ENCODE measurements at regions not wholly inside any gene's neighbourhood (a gene's known extent, or its start where the extent isn't known, plus 50 kb on each side); places are given as distances from the start of the nearest gene placed in this dataset.
"Not testable (repeated sequence)": the region's sequence is repeated elsewhere in the genome, so short reads cannot be mapped to it uniquely, and the experiment has no call there.

- not testable (repeated sequence) for DNase-seq
These were observed 170.9 kb downstream of the BCL2L11 start for GRCh38 chr2:111291566-111291965.

- not testable (repeated sequence) for DNase-seq
These were observed 171.7 kb downstream of the BCL2L11 start for GRCh38 chr2:111292232-111292968.

GRCh38 chr2:111294699-111295098 is 174.0 kb downstream of the BCL2L11 start:
- DNase-seq = not testable (repeated sequence)

- DNase-seq = not testable (repeated sequence)
These were observed 175.5 kb downstream of the BCL2L11 start for GRCh38 chr2:111296122-111296804.

- not testable (repeated sequence) for DNase-seq
These were observed 176.4 kb downstream of the BCL2L11 start for GRCh38 chr2:111297128-111297527.

- not testable (repeated sequence) for DNase-seq
These were observed 178.2 kb downstream of the BCL2L11 start for GRCh38 chr2:111298927-111299326.

GRCh38 chr2:111299635-111300034 is 178.9 kb downstream of the BCL2L11 start:
- not testable (repeated sequence) for DNase-seq

GRCh38 chr2:111301677-111302076 is 181.0 kb downstream of the BCL2L11 start:
- DNase-seq = not testable (repeated sequence)

- DNase-seq = not testable (repeated sequence)
These were observed 181.9 kb downstream of the BCL2L11 start for GRCh38 chr2:111302397-111303218.

- not testable (repeated sequence) for DNase-seq
These were observed 186.6 kb downstream of the BCL2L11 start for GRCh38 chr2:111307302-111307701.

GRCh38 chr2:111309231-111310075 is 188.7 kb downstream of the BCL2L11 start:
- DNase-seq = not testable (repeated sequence)

- not testable (repeated sequence) for DNase-seq
These were observed 189.7 kb downstream of the BCL2L11 start for GRCh38 chr2:111310395-111310794.

GRCh38 chr2:111311568-111311967 is 190.9 kb downstream of the BCL2L11 start:
- DNase-seq = not testable (repeated sequence)

GRCh38 chr2:111312897-111313607 is 192.3 kb downstream of the BCL2L11 start:
- peak; percentile 86 for DNase-seq

- not testable (repeated sequence) for DNase-seq
These were observed 193.0 kb downstream of the BCL2L11 start for GRCh38 chr2:111313711-111314110.

- peak; percentile 38 for DNase-seq
These were observed 194.6 kb downstream of the BCL2L11 start for GRCh38 chr2:111315188-111315917.

- DNase-seq = not testable (repeated sequence)
These were observed 195.6 kb downstream of the BCL2L11 start for GRCh38 chr2:111316221-111316741.

- not testable (repeated sequence) for DNase-seq
These were observed 196.3 kb downstream of the BCL2L11 start for GRCh38 chr2:111316881-111317549.

GRCh38 chr2:111319552-111319951 is 198.8 kb downstream of the BCL2L11 start:
- DNase-seq = not testable (repeated sequence)

GRCh38 chr2:111320264-111320663 is 199.6 kb downstream of the BCL2L11 start:
- DNase-seq = not testable (repeated sequence)
